HCT116 (cell line): ENCODE measurements at regions not wholly inside any gene's neighbourhood (a gene's known extent, or its start where the extent isn't known, plus 50 kb on each side); places are given as distances from the start of the nearest gene placed in this dataset.

Experiments
- ATF3 ChIP-seq: IDR thresholded peaks from 2 replicates; pipeline ENCODE4 v1.6.1; 2012
- CBX3 ChIP-seq: IDR thresholded peaks from 2 replicates; pipeline ENCODE4 v1.6.1; 2012; ENCODE audit warnings: low read depth
- CEBPB ChIP-seq: IDR thresholded peaks from 2 replicates; pipeline ENCODE4 v1.6.1; 2012; ENCODE audit warnings: low read depth
- ELF1 ChIP-seq: IDR thresholded peaks from 2 replicates; pipeline ENCODE4 v1.6.1; 2012; ENCODE audit warnings: low read depth, borderline replicate concordance
- EZH2 ChIP-seq: fragments of 200-600 bp; sonication (generic); IDR thresholded peaks from 2 replicates; pipeline ENCODE4 v1.6.1; 2017; ENCODE audit warnings: antibody characterized with exemption, mixed run types
- EZH2phosphoT487 ChIP-seq: fragments of 200-600 bp; IDR thresholded peaks from 2 replicates; pipeline ENCODE4 v1.6.1; 2018; ENCODE audit warnings: antibody characterized with exemption, borderline replicate concordance
- MAX ChIP-seq: IDR thresholded peaks from 2 replicates; pipeline ENCODE4 v1.6.1; 2012
- POLR2A ChIP-seq: IDR thresholded peaks from 2 replicates; pipeline ENCODE4 v1.7.0; 2011; ENCODE audit warnings: borderline replicate concordance; ENCODE audit not compliant: insufficient read depth, insufficient read length; ENCODE audit errors: extremely low read depth
- POLR2AphosphoS5 ChIP-seq: IDR thresholded peaks from 2 replicates; pipeline ENCODE4 v1.6.1; 2011; ENCODE audit warnings: mild to moderate bottlenecking, low read depth, low read length, moderate library complexity
- REST ChIP-seq: IDR thresholded peaks from 2 replicates; pipeline ENCODE4 v1.6.1; 2012; ENCODE audit warnings: low read depth
- TF ChIP-seq, protein P1 (sequence below), 3 experiments: fragments of 200-600 bp in 1 of 3; sonication (generic) in 1 of 3; IDR thresholded peaks in 2 of 3; conservative IDR thresholded peaks in 1 of 3; 2 replicates each; pipeline ENCODE4 v1.5.1; 2012 to 2017; ENCODE audit warnings: low read depth in 2 of 3, low read length in 2 of 3, antibody characterized with exemption in 1 of 3, borderline replicate concordance in 1 of 3, control low read depth in 1 of 3, mild to moderate bottlenecking in 1 of 3, mixed read lengths in 1 of 3, mixed run types in 1 of 3, moderate library complexity in 1 of 3; ENCODE audit not compliant: insufficient read depth in 1 of 3

- TF ChIP-seq EZH2phosphoT487 (no peak), ATF3 (no peak), POLR2A (no peak), POLR2AphosphoS5 (no peak), CBX3 (no peak), EZH2 (no peak), REST (no peak), CEBPB (no peak), ELF1 (no peak), MAX (no peak)
- TF ChIP-seq, protein P1, sequence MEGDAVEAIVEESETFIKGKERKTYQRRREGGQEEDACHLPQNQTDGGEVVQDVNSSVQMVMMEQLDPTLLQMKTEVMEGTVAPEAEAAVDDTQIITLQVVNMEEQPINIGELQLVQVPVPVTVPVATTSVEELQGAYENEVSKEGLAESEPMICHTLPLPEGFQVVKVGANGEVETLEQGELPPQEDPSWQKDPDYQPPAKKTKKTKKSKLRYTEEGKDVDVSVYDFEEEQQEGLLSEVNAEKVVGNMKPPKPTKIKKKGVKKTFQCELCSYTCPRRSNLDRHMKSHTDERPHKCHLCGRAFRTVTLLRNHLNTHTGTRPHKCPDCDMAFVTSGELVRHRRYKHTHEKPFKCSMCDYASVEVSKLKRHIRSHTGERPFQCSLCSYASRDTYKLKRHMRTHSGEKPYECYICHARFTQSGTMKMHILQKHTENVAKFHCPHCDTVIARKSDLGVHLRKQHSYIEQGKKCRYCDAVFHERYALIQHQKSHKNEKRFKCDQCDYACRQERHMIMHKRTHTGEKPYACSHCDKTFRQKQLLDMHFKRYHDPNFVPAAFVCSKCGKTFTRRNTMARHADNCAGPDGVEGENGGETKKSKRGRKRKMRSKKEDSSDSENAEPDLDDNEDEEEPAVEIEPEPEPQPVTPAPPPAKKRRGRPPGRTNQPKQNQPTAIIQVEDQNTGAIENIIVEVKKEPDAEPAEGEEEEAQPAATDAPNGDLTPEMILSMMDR (IDR thresholded peaks at IDR 0.05 in 2 of 3, conservative IDR thresholded peaks at IDR 0.05 in 1 of 3; ENCODE audit: borderline replicate concordance in 1 of 3, insufficient read depth in 1 of 3, low read depth in 2 of 3, low read length in 2 of 3), result no peak
Measured at GRCh38 chr5:143752165-143752850, 59.7 kb upstream of the HMHB1 start.
